GM21723 (cell line): ENCODE measurements at regions not wholly inside any gene's neighbourhood (a gene's known extent, or its start where the extent isn't known, plus 50 kb on each side); places are given as distances from the start of the nearest gene placed in this dataset.
"Not testable (repeated sequence)": the region's sequence is repeated elsewhere in the genome, so short reads cannot be mapped to it uniquely, and the experiment has no call there.

Experiments used
- ATAC-seq: cut with Tn5 transposase; IDR thresholded peaks from one replicate; pipeline ENCODE4 v1.9.1; 2021; ENCODE audit warnings: mild to moderate bottlenecking, moderate library complexity; ENCODE audit not compliant: unreplicated experiment

DNA sequence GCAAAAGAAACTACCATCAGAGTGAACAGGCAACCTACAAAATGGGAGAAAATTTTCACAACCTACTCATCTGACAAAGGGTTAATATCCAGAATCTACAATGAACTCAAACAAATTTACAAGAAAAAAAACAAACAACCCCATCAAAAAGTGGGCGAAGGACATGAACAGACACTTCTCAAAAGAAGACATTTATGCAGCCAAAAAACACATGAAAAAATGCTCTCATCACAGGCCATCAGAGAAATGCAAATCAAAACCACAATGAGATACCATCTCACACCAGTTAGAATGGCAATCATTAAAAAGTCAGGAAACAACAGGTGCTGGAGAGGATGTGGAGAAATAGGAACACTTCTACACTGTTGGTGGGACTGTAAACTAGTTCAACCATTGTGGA, 170.1 kb downstream of the MEX3B start:
- ATAC-seq = not testable (repeated sequence)

DNA sequence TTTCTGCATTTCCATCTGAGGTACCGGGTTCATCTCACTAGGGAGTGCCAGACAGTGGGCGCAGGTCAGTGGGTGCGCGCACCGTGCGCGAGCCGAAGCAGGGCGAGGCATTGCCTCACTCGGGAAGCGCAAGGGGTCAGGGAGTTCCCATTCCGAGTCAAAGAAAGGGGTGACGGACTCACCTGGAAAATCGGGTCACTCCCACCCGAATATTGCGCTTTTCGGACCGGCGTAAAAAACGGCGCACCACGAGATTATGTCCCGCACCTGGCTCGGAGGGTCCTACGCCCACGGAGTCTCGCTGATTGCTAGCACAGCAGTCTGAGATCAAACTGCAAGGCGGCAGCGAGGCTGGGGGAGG, 175.1 kb downstream of the MEX3B start:
- ATAC-seq = not testable (repeated sequence)

DNA sequence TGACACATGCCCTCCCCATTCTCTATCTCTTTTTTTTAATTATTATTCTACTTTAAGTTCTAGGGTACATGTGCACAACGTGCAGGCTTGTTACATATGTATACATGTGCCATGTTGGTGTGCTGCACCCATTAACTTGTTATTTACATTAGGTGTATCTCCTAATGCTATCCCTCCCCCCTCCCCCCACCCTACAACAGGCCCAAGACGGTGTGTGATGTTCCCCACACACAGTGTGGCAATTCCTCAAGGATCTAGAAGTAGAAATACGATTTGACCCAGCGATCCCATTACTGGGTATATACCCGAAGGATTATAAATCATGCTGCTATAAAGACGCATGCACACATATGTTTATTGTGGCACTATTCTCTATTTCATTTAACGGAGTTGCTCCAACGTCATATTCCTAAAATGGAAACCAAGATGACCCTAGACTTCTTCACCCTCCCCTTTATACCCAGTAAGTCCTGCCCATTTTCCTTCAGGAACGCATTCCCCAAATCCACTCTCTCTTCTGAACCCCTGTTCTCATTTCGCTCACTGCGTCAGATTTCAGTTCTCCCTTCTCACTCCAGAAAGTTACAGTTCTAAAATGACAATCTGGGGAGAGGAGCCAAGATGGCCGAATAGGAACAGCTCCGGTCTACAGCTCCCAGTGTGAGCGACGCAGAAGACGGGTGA, 175.6 kb downstream of the MEX3B start:
- not testable (repeated sequence) for ATAC-seq

DNA sequence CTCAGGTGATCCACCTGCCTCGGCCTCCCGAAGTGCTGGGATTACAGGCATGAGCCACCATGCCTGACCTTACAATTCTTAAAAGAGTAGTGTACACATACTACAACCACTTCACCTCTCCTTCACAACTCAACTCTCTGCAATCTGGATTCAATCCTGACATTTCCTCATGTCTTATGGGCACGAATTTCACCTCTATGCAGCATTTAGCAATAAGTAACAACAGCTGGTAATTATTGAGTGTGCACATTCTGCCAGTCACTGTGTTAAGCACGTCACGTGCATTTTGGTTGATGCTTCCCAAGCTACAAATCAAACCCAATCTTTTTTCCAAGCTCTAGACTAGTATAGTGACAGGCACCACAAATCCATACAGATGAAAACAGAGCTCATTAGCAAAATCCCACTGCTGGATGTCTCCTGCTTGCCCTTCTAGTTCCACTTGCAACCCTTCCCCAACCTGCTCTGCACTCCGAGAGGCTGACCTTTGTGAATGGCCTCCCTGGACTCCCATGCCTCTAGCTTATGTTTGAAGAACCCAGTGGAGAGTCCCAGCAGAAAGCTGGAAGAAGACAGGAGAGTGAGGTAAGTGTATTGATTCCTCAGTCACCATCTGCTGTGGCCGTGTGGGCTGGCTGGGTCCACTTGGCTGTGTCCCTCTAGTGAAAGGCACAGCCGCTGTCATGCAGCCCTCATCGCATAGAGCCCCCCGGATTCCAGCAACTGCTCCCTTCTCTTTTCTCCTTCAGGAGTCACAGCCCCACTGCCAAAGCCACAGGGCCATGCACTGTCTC, 176.5 kb downstream of the MEX3B start:
- no peak for ATAC-seq

DNA sequence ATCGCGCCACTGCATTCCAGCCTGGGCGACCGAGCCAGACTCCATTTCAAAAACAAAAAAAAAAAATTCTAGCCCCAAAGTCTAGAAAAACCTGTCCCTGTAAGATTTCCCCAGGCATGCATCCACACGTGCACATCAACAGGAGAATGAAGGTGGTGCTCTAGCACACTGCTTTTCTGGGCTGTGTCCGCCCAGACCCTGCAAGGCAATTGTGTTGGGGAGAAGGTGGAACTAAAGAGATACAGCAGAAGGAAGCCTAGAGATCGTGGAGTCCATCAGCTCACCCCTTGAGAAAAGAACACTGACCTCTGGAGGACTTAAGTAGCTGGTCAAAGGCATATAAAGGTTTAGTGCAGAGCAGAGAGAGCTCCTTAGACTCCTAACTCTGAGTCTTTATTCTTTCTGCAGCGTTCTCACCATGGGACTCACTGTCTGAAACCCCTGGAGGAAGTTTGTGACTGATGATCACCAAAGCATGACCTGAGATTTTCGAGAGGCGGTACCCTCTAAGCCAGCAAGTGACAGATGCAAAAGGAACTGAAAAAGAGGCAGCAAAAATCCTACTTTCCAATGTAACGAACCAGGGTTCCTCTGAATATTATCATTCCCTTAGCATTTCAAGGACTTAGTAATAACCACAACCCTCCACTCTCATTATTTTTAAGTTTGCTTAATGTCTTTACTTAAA, 179.8 kb downstream of the MEX3B start:
- peak; percentile 98 for ATAC-seq

DNA sequence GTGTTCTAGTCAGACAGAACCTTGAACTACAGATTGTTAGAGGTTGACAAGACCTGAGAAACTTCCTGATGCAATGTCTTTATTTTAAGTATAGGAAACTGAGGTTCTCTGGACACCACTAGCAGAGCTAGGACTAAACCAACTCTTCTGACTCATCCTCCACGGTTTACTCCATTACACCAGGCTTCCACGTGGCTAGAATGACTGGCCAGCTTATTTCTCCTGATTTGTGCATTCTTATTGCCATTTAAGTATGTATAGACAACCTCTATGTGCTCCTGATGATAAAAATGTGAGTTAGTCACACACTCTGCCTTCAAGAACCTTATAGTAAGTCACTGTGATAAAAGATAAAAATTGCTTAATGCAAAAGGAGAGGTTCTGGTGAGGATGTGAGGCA, 182.7 kb downstream of the MEX3B start:
- ATAC-seq = no peak

DNA sequence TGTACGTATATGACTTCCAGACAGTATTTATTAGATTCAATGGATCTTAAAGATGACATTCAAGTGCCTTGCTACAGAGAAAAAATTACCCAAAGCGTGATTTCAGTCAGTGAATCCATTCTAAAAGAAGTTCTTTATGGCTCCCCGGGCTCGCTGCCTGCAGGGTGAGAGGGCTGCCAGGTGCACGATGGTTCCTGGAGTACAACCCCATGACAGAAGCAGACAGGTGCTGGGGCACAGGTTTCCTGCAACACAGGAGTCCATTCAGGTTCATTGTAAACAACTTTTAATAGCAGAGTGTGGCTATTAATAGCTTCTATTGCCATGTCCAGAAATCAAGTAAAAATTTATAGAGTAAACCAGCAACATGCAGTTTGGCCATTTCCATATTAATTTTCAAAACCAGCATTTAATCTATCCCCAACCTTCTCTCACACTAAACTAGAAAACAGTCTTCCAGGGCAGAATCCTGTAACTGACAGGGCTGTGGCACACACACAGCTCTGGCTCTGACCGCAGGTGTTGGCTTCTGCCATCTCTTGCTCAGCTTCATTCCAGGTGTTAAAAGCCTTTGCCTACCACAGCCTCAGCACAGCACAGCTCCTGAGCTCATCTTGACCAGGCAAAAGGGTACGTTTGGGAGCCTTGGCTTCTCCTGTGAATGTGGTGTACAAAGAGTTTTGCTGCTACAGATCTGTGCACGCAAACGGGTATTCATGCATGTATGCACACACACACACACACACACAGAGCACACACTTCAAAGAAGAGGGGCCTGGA, 185.9 kb downstream of the MEX3B start:
- no peak for ATAC-seq

DNA sequence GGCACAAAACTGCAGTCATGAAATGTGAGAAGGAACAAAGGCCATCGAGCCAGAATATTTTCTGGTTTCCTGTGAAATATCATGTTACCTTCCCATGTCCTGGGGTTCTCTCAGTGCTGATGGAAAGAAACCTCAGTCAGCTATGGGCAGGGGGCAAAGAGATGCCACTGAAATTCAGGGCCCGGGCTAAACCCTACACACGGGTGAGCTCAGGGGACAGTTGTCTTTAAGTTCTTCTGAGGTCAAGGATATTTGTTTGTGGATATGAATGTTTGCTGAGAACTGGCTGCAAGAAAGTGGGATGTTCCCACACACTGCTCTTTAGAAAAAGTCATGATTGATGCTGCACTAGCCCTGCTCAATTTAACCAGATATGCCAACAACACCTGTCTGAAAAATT, 187.2 kb downstream of the MEX3B start:
- ATAC-seq = no peak

DNA sequence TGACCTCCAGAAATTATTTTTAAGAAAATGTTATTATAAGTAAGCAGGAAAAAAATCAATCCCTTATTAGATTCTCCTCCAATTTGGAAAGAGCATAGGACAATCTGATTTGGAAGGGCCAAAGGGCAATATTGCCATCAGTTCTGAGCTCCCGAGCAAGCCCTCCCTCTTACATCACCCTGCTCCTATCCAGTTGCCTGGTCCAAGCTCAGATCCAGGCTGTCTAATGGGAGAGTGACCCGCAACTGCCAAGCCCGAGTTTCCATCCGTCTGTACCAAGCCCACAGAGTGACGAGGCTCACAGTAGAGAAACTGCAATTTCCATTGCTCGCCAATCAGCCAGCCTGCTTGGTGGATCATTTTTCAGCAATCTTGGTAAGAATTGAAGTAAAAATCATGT, 187.7 kb downstream of the MEX3B start:
- no peak for ATAC-seq

DNA sequence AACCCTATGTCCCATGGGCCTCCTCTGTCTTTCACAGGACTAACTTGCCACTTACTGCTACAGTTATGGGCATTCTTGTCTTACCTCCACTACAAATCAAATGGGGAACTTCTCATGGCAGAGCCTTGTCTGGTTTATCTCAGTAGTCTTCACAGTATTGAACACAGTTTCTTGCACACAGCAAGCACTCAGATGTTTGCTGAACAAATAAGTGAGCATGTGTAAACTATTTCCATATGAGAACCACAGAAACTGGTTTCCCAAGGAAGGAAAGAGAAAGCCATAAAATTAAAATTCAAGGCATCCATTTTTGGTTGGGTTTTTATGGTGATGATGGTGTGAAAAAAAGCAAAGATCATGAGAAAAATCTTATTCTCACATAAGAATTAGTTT, 189.2 kb downstream of the MEX3B start:
- ATAC-seq = no peak

DNA sequence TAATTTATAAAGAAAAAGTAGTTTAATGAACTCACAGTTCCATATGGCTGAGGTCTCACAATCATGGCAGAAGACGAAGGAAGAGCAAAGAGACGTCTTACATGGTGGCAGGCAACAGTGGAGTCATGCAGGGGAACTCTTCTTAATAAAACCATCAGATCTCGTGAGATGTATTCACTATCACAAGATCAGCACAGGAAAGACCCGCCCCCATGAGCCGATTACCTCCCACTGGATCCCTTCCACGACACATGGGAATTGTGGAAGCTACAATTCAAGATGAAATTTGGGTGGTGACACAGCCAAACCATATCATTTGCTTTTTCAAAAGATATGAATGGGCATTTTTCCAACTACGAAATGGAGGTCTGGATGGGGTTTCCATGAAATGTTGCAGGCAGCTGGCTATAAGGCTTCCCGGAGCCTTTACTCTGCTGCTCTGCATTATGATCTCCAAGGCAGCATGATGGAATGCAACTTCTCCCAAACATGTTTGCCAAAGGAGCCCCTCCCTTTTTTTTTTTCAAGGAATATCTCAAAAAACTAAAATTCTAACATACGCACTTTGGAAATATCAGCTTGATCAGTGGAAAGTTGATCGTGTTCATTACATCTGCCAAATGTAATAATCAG, 189.7 kb downstream of the MEX3B start:
- ATAC-seq = no peak

DNA sequence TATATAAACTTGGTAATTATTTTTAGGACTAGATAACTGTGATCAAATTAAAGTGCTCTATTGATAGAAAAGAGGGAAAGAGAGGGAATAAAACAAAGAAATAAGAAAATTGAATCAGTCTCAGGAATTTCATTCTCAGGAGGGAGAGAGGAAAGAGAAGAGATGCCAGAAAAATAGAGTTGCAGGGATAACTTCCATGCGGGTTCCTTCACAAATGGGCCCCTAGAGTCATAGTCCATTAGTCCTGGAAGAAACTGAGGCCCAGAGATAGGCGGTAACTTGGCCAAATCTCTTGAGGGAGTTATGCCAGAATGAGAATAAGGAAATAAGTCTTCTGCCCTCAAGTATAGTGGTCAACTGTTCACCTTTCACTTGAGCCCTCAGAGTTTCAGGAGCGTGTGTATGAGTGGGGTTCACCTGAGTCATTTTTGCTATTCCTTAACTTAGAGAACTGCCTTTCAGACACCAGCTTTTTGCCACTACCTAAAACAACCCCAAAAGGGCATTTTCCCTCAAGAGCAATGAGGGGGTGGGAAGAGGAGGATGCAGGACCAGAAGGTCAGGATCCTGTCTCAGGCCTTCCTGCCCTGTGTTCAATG, 192.6 kb downstream of the MEX3B start:
- no peak for ATAC-seq

DNA sequence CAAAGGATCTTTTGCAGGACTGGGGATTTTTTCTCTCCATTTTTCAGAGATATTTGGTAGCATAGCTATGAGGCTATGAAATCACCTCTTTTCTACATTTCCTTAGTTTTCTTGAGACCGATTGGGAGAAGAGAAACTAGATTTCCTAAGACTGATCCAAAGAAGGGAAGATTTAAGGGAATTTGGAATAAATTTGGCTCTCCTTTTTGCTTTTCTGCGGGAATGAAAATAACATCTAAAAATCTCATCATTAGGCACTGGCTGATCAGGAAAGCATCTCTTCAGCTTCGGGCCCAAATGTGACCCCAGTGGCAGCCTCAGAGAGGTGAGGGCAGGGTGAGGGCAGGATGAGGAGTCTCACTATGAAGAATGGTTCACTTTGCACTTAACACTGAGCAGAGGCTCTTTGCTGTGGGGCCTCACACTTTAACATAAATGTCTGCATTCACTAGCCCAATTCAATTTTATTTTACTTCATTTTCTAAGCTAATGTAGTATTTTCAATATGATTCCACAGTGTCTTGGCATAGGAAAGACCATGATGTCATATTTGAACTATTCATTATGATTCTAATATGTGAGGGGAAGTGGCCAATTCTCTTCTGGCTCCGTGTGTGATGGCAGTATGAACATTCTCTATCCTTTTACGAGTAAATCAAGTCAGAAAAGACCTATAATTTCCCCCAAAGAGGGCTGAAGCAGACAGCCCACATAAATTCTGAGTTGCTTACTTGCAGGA, 193.2 kb downstream of the MEX3B start:
- ATAC-seq = no peak

DNA sequence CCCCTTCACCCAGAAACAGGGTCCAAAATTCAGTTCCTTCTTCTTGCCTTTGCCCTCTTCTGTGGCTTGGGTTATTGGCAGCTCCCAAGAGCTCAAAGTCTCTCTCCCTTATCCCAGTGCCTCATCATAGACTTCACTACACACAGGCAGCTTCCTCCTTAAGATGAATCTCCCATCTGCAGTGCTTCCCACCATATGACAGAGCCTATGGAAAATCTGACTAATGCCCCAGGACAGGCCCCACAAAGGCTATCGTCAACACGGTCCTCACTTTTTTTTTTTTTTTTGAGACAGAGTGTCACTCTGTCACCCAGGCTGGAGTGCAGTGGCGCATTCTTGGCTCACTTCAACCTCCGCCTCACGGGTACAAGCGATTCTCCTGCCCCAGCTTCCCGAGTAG, 194.1 kb downstream of the MEX3B start:
- no peak for ATAC-seq

DNA sequence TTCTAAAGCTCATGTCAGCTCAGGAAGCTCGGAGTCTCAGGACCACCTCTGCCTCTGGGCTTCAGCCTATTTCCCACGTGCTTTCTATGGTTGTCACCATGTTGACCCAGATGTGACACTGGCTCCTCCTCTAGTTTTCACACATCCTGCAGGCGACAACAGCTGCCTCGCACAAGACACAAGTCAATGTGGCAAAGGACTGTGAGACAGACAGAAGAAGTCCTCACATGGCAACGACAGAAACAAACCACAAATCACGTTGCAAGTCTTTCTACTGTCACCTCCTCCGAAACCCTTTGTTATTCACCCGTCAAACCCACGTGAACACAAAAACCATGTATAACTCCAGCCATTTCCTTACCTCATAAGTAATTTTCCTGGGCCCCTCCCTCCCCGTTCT, 194.5 kb downstream of the MEX3B start:
- no peak for ATAC-seq

DNA sequence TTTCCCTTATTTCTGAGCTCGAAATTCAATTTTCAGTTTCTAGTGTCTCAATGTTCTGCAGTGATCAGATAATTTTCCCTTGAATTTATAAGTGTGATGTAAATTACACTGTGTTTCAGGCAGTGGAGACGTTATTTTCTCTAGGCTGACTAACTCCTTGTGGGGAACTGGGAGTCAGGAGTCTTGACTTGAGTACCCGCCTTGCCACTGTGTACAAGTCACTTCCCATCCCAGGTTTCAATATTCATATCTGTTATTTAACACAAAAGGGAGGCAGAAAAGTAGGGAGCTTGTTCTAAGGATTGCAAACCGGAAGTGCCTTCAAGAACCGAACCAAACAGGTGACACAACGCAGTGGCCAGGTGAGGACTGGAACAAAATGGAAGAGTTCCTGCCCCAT, 196.5 kb downstream of the MEX3B start:
- no peak for ATAC-seq

DNA sequence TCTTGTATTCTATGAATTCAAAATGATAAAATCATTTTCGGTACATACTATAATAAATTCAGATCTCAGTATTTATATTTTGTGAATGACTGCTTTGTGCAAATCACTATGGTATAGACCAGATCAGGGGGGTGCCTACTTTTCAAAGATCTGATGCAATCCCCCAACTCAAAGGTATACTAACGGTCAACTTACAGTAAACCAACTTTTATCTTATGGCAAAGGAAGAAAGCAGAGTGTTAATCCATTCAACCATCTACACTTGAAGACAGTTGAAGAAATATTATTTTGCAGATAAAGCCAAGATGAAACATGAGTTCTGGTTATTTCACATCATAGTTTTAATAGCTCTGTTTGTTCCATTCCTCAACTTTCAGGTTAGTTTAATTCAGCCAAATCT, 197.1 kb downstream of the MEX3B start:
- ATAC-seq = no peak

DNA sequence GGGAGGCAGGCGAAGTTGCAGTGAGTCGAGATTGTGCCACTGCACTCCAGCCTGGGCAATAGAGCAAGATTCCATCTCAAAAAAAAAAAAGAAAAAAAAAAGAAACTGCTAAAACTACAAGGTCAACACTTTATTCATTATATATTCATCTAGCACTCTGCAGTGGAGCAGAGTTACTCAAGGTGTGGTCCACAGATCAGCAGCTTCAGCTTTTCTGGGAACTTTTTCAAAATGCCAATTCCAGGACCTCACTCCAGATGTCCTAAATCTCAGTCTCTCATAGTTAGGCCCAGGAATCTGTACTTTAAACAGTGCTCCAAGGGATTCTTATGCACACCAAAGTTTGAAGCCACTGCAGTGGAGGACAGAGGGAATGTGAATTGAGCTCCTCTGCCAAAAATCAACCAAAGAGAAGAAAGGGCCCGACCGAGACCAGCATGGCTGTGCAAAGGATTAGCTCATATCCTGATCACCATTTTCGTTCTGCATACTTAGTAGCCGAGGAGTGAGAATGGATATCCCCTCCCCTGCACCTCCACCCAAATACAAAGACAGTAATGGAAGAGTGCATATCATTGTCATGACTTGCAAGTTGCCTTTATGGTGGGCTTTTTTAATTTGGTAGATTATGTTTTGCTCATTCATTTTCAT, 201.9 kb downstream of the MEX3B start:
- ATAC-seq = no peak

DNA sequence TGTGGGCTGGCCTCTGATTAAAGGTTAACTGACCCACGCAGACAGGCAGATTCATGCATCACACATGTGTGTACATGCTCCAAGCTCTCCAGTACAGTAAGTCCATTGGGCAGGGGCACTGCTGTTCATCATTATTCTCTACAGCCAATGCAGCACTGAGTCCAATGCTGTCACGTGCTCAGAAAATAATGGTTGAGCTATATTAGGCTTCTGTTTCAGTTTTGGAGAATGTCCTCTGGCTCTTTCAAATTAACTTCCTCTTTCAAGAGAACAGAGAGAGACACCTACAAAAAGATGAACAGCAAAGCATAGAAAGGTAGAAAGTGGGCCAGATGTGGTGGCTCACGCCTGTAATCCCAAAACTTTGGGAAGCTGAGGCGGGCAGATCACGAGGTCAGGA, 202.6 kb downstream of the MEX3B start:
- no peak for ATAC-seq
